ENCODE measurements at regions not wholly inside any gene's neighbourhood (a gene's known extent, or its start where the extent isn't known, plus 50 kb on each side); places are given as distances from the start of the nearest gene placed in this dataset.

- TF ChIP-seq CTCF (IDR thresholded peaks at IDR 0.05) (no peak), POLR2A (IDR thresholded peaks at IDR 0.05) (no peak)
Observed at GRCh38 chr2:128817813-128818212, 499.1 kb upstream of the HS6ST1 start.

All from thyroid gland (tissue), 4 donors.